ENCODE measurements at regions not wholly inside any gene's neighbourhood (a gene's known extent, or its start where the extent isn't known, plus 50 kb on each side); places are given as distances from the start of the nearest gene placed in this dataset.

- no peak for TF ChIP-seq CTCF (IDR thresholded peaks at IDR 0.05; ENCODE audit: low read depth, low read length)
- no peak for DNase-seq (ENCODE audit: low read depth in 2 of 2)
- no peak overlapping the region for H3K4me3 ChIP-seq (replicated peaks in 1 of 2; ENCODE audit: low read depth in 2 of 2, low read length in 2 of 2)
Measured at GRCh38 chr6:14968056-14968637, 277.7 kb upstream of the JARID2 start.

GRCh38 chr6:14969126-14969525, 276.7 kb upstream of the JARID2 start:
- H3K4me3 ChIP-seq (replicated peaks in 1 of 2; ENCODE audit: low read depth in 2 of 2, low read length in 2 of 2) = no peak overlapping the region
- TF ChIP-seq CTCF (IDR thresholded peaks at IDR 0.05; ENCODE audit: low read depth, low read length) = no peak
- DNase-seq (ENCODE audit: low read depth in 2 of 2) = no peak

- no peak for TF ChIP-seq CTCF (IDR thresholded peaks at IDR 0.05; ENCODE audit: low read depth, low read length)
- no peak for DNase-seq (ENCODE audit: low read depth in 2 of 2)
- H3K4me3 ChIP-seq (replicated peaks in 1 of 2; ENCODE audit: low read depth in 2 of 2, low read length in 2 of 2) = no peak overlapping the region
Measured at GRCh38 chr6:14972379-14973067, 273.3 kb upstream of the JARID2 start.

GRCh38 chr6:14974372-14974771, 271.5 kb upstream of the JARID2 start:
- no peak for DNase-seq (ENCODE audit: low read depth in 2 of 2)
- no peak overlapping the region for H3K4me3 ChIP-seq (replicated peaks in 1 of 2; ENCODE audit: low read depth in 2 of 2, low read length in 2 of 2)
- TF ChIP-seq CTCF (IDR thresholded peaks at IDR 0.05; ENCODE audit: low read depth, low read length) = no peak

- no peak overlapping the region for H3K4me3 ChIP-seq (replicated peaks in 1 of 2; ENCODE audit: low read depth in 2 of 2, low read length in 2 of 2)
- no peak for TF ChIP-seq CTCF (IDR thresholded peaks at IDR 0.05; ENCODE audit: low read depth, low read length)
- no peak for DNase-seq (ENCODE audit: low read depth in 2 of 2)
Measured at GRCh38 chr6:14974792-14975470, 270.9 kb upstream of the JARID2 start.

- DNase-seq (ENCODE audit: low read depth in 2 of 2) = peak; percentile 4 to 16
- TF ChIP-seq CTCF (IDR thresholded peaks at IDR 0.05; ENCODE audit: low read depth, low read length) = no peak
- H3K4me3 ChIP-seq (replicated peaks in 1 of 2; ENCODE audit: low read depth in 2 of 2, low read length in 2 of 2) = no peak overlapping the region
Measured at GRCh38 chr6:14975471-14975817, 270.4 kb upstream of the JARID2 start.
